Activated naive CD8-positive, alpha-beta T cell treated with anti-CD3 and anti-CD28 coated beads, Interleukin-2, amount 10 ng/mL, durations not matched to agents 7 days and 5 days (primary cell): ENCODE measurements at regions not wholly inside any gene's neighbourhood (a gene's known extent, or its start where the extent isn't known, plus 50 kb on each side); places are given as distances from the start of the nearest gene placed in this dataset.

Experiments
- ATAC-seq: fragments of 150-1000 bp; cut with Tn5 transposase; one replicate; pipeline ENCODE4 v1.10.0; 2021; ENCODE audit warnings: low read depth, moderate library complexity
- POLR2A ChIA-PET: fragments of 350-600 bp; sonication (Branson Sonifier 250); formaldehyde crosslinking; loops from one replicate; lab custom pipeline; 2021; ENCODE audit warnings: antibody characterized with exemption; lab: Charles Lee
- DNase-seq: peaks from one replicate; pipeline ENCODE4 v3.0.0; 2021
- H3K27ac Mint-ChIP-seq: one replicate; pipeline ENCODE4 v1.8.0; 2022; ENCODE audit warnings: mild to moderate bottlenecking, mixed read lengths
- H3K27me3 Mint-ChIP-seq: one replicate; pipeline ENCODE4 v1.8.0; 2022; ENCODE audit warnings: mild to moderate bottlenecking, moderate library complexity, mixed read lengths
- H3K36me3 Mint-ChIP-seq: one replicate; pipeline ENCODE4 v1.8.0; 2021; ENCODE audit warnings: mild to moderate bottlenecking, mixed read lengths
- H3K4me1 Mint-ChIP-seq: one replicate; pipeline ENCODE4 v1.8.0; 2021; ENCODE audit warnings: mixed read lengths
- H3K4me3 Mint-ChIP-seq: one replicate; pipeline ENCODE4 v1.8.0; 2022; ENCODE audit warnings: mild to moderate bottlenecking, moderate library complexity, mixed read lengths
- H3K9me3 Mint-ChIP-seq: one replicate; pipeline ENCODE4 v1.8.0; 2021; ENCODE audit warnings: mixed read lengths

DNA sequence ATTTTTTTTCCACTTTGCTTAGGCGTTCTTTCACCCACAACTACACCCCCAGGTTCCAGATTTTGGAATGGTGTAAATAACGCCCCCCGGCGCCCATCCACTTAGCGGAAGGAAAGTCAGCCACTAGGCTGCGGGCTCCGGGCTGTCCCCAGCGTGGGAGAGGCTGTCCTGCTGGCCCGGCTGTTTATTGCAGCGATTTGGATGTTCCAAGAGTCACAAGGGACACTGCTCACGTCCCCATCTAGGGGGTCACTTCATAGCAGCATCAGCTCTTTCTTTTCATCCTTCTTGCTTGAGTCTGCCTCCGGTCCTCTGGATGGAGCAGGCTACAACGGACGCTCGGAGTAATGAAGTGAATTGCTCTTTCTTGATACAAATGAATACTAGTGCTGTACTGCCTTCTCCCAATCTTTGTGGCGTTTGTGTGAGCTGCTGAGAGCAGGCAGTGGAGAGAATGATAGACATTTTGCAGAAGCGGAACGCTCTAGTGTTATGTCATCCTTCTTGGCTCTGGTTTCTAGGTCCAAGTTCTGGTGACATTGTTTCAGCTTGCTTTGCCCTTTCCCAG, 50.7 kb upstream of the PAIP2B start:
- peaks cover 8% of the 10 kb centered on the region for H3K4me1 Mint-ChIP-seq
- ATAC-seq = no peak
- H3K27ac Mint-ChIP-seq = no peak overlapping the region
- H3K9me3 Mint-ChIP-seq = no peaks in the 10 kb centered on the region
- peak; percentile 39 for DNase-seq
- POLR2A ChIA-PET = interaction anchor here (2.2 kb wide), 1 partner anchor 50 kb away, joined by 12 read pairs; the partner anchor contains the start of gene PAIP2B
- H3K4me3 Mint-ChIP-seq = peak overlapping the region; percentile 66
- H3K27me3 Mint-ChIP-seq = peaks cover 78% of the 10 kb centered on the region
- H3K36me3 Mint-ChIP-seq = no peaks in the 10 kb centered on the region

GRCh38 chr2:71277147-71277475, 50.2 kb upstream of the PAIP2B start:
- POLR2A ChIA-PET = interaction anchor here (1.3 to 2.2 kb wide), 2 partner anchors 50 to 147 kb away, joined by 5 to 12 read pairs; partner anchors contain the start of genes MPHOSPH10 and PAIP2B
- Mint-ChIP-seq H3K9me3 (no peaks in the 10 kb centered on the region), H3K36me3 (no peaks in the 10 kb centered on the region), H3K27me3 (peaks cover 78% of the 10 kb centered on the region), H3K27ac (no peak overlapping the region), H3K4me3 (peak overlapping the region; percentile 66), H3K4me1 (peaks cover 8% of the 10 kb centered on the region)
- ATAC-seq = no peak
- no peak for DNase-seq

GRCh38 chr2:71276311-71277146, 49.6 kb upstream of the PAIP2B start:
- H3K27me3 Mint-ChIP-seq = peaks cover 79% of the 10 kb centered on the region
- peak; percentile 100 for ATAC-seq
- H3K36me3 Mint-ChIP-seq = no peaks in the 10 kb centered on the region
- H3K9me3 Mint-ChIP-seq = no peaks in the 10 kb centered on the region
- H3K4me3 Mint-ChIP-seq = peak overlapping the region; percentile 66
- H3K27ac Mint-ChIP-seq = no peak overlapping the region
- peak; percentile 95 for DNase-seq
- POLR2A ChIA-PET = interaction anchor here (1.3 to 2.2 kb wide), 2 partner anchors 49 to 146 kb away, joined by 5 to 12 read pairs; partner anchors contain the start of genes MPHOSPH10 and PAIP2B
- peaks cover 8% of the 10 kb centered on the region for H3K4me1 Mint-ChIP-seq
